ENCODE measurements at regions not wholly inside any gene's neighbourhood (a gene's known extent, or its start where the extent isn't known, plus 50 kb on each side); places are given as distances from the start of the nearest gene placed in this dataset.

DNA sequence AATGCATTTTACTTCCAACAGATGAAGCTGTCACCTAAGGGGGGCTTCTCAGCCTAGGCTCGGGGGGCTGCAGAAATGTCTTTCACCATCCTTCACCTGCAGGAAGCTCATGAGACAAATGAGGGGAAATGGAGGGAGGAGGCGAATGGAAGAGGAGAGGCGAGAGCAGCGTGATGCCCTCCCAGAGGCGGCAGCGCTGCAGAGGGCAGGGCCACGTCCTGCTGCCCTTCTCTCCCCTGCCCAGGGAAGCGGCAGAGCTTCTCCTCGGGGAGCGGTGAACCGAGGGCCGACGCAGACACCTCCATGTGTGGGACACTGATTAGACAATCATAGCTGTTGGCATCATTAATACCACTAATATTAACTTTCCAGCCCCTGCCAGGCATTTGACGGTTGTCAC lies 78.3 kb downstream of the SERPINA3 start:
- no peak overlapping the region for H3K4me3 ChIP-seq (replicated peaks in 1 of 3; ENCODE audit: insufficient read depth in 1 of 3, low read depth in 2 of 3, low read length in 3 of 3)
- no peak overlapping the region for H2AFZ ChIP-seq (ENCODE audit: low read length)
- peaks cover 15% of the 10 kb centered on the region for H3K4me1 ChIP-seq (ENCODE audit: insufficient read depth, low read length)
- peaks cover 13 to 66% of the 10 kb centered on the region in 2 experiments for H3K27me3 ChIP-seq (ENCODE audit: control insufficient read depth in 1 of 2, insufficient read depth in 2 of 2, low read length in 2 of 2)
- POLR2A ChIA-PET, result no interaction called here
- no TSS peak for BruUV-seq (replicated peaks)
- DNase-seq (ENCODE audit: low spot score), result no peak
- no peak overlapping the region for H3K27ac ChIP-seq (ENCODE audit: extremely low read length, insufficient read depth, low read length)
- CTCF ChIA-PET (ENCODE audit: low intra/inter-chr PET ratio, low total read pairs), result interaction anchor here (2.9 kb wide), 1 partner anchor 409 kb away, joined by 14 read pairs; no protein-coding TSS in a partner anchor
- H3K4me2 ChIP-seq (ENCODE audit: low read depth, low read length), result no peak overlapping the region
- in situ Hi-C loops (cut with HindIII; ENCODE audit: extremely low pct_ligation_motif_present, low pct_unique_long_range_greater_than_20kb) (no loop called here), intact Hi-C loops (cut with micrococcal nuclease; ENCODE audit: unreplicated experiment) (no loop called here)
- H3K9ac ChIP-seq (ENCODE audit: insufficient read depth, low read depth, low read length), result no peak overlapping the region
- H3K79me2 ChIP-seq (ENCODE audit: insufficient read depth, low read length), result no peaks in the 10 kb centered on the region
- WGBS (ENCODE audit: low lambda C conversion rate), result 36% methylated on average over 13 of the region's 14 CpGs
- no peak for FAIRE-seq
- ATAC-seq, result no peak
- H4K20me1 ChIP-seq (ENCODE audit: insufficient read depth, low read length), result no peaks in the 10 kb centered on the region
- H3K9me3 ChIP-seq (ENCODE audit: low read length), result no peaks in the 10 kb centered on the region
- no peaks in the 10 kb centered on the region for H3K36me3 ChIP-seq (replicated peaks in 1 of 2; ENCODE audit: control insufficient read depth in 1 of 2, insufficient read depth in 2 of 2, low read length in 2 of 2)
- TF ChIP-seq HNRNPH1 (optimal IDR thresholded peaks at IDR 0.05; ENCODE audit: low read depth, low read length) (no peak), USF2 (IDR thresholded peaks at IDR 0.05; ENCODE audit: low read depth, low read length) (no peak), USF2 (CRISPR knock-in tag; IDR thresholded peaks at IDR 0.05; ENCODE audit: borderline replicate concordance) (no peak), ARID4A (CRISPR knock-in tag; IDR thresholded peaks at IDR 0.05; ENCODE audit: borderline replicate concordance) (no peak)
- TF ChIP-seq, protein P1, sequence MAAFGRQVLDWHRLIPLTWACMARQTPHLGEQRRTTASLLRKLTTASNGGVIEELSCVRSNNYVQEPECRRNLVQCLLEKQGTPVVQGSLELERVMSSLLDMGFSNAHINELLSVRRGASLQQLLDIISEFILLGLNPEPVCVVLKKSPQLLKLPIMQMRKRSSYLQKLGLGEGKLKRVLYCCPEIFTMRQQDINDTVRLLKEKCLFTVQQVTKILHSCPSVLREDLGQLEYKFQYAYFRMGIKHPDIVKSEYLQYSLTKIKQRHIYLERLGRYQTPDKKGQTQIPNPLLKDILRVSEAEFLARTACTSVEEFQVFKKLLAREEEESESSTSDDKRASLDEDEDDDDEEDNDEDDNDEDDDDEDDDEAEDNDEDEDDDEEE (CRISPR knock-in tag; IDR thresholded peaks at IDR 0.05), result no peak

Data from HepG2 (cell line).